Nephron (organoid): ENCODE measurements at regions not wholly inside any gene's neighbourhood (a gene's known extent, or its start where the extent isn't known, plus 50 kb on each side); places are given as distances from the start of the nearest gene placed in this dataset.

ENCODE experiments used
- H3K27ac Mint-ChIP-seq, 3 experiments: 2 replicates each; pipeline ENCODE4 v1.8.0; 2020; ENCODE audit warnings: mixed read lengths in 3 of 3, mild to moderate bottlenecking in 2 of 3, moderate library complexity in 1 of 3
- H3K27me3 Mint-ChIP-seq: 2 replicates; pipeline ENCODE4 v1.8.0; 2021; ENCODE audit warnings: low read depth, mild to moderate bottlenecking, moderate library complexity, mixed read lengths
- H3K36me3 Mint-ChIP-seq: 2 replicates; pipeline ENCODE4 v1.8.0; 2020; ENCODE audit warnings: low read depth, mixed read lengths
- H3K4me1 Mint-ChIP-seq: 2 replicates; pipeline ENCODE4 v1.8.0; 2020; ENCODE audit warnings: mixed read lengths
- H3K4me3 Mint-ChIP-seq, 3 experiments: 2 replicates each; pipeline ENCODE4 v1.8.0; 2020; ENCODE audit warnings: mild to moderate bottlenecking in 3 of 3, mixed read lengths in 3 of 3, moderate library complexity in 2 of 3
- H3K9me3 Mint-ChIP-seq: 2 replicates; pipeline ENCODE4 v1.8.0; 2020; ENCODE audit warnings: mixed read lengths
- CTCF ChIP-seq, 3 experiments: fragments of 200-600 bp; sonication (generic); IDR thresholded peaks; one replicate each; pipeline ENCODE4 v1.5.0; 2021; ENCODE audit warnings: antibody characterized with exemption in 3 of 3; ENCODE audit not compliant: unreplicated experiment in 3 of 3

GRCh38 chr13:92994056-92994455, 232.6 kb upstream of the GPC6 start:
- Mint-ChIP-seq H3K27me3 (no peaks in the 10 kb centered on the region), H3K4me1 (no peaks in the 10 kb centered on the region), H3K9me3 (peaks cover 19% of the 10 kb centered on the region), H3K27ac (no peak overlapping the region), H3K4me3 (no peak overlapping the region), H3K36me3 (no peaks in the 10 kb centered on the region)
- no peak for TF ChIP-seq CTCF (IDR thresholded peaks at IDR 0.05; ENCODE audit: unreplicated experiment in 3 of 3)

DNA sequence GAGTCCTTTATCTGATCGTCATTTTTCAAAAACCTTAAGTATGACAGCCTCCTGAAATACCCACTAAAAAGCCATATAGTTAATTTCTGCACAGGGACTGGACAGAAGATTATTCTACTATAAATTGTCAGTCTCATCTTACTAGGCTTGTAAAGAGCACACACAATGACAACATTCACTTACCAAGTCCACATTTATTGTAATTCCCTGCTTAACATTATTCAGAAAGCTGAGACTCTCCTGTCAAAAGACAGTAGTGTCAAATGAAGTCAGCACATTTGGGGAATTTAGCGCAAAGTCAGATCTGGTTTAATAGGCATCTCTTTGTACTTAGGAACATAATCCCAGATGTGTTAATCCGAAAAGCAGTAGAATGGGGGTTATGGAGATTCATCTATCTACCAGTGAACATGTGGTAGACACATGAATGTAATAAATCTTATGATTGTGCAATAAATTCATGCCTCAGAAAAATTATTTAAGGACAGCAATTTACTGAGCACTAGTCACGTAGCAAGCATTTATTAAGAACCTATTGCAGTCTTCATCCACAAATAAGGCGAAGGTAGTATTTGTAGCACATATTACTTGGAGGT, 224.6 kb upstream of the GPC6 start:
- Mint-ChIP-seq H3K27ac (no peak overlapping the region), H3K4me1 (no peaks in the 10 kb centered on the region), H3K9me3 (peaks cover 16% of the 10 kb centered on the region), H3K27me3 (no peaks in the 10 kb centered on the region), H3K36me3 (no peaks in the 10 kb centered on the region), H3K4me3 (no peak overlapping the region)
- TF ChIP-seq CTCF (IDR thresholded peaks at IDR 0.05; ENCODE audit: unreplicated experiment in 3 of 3): no peak

DNA sequence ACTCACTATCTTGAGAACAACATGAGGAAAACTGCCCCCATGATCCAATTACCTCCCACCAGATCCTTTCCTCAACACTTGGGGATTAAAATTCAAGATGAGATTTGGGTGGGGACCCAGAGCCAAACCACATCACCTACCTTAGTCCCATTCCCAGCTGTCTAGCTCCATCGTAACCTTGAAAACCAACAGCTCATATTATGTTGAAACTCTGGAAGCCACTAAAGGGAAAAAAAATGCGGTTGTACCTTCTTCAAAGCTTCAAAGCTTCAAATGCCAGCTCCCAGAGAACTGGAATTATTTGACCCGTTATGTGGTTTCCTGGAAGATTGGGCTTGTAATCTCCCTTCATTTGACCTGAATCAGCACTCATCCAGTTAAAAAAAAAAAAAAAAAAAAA, 223.1 kb upstream of the GPC6 start:
- no peak for TF ChIP-seq CTCF (IDR thresholded peaks at IDR 0.05; ENCODE audit: unreplicated experiment in 3 of 3)
- Mint-ChIP-seq H3K27ac (no peak overlapping the region), H3K4me1 (no peaks in the 10 kb centered on the region), H3K9me3 (peaks cover 24% of the 10 kb centered on the region), H3K36me3 (no peaks in the 10 kb centered on the region), H3K27me3 (no peaks in the 10 kb centered on the region), H3K4me3 (no peak overlapping the region)

GRCh38 chr13:93004919-93005318, 221.7 kb upstream of the GPC6 start:
- H3K4me1 Mint-ChIP-seq: no peaks in the 10 kb centered on the region
- no peak overlapping the region for H3K27ac Mint-ChIP-seq
- no peaks in the 10 kb centered on the region for H3K36me3 Mint-ChIP-seq
- no peaks in the 10 kb centered on the region for H3K27me3 Mint-ChIP-seq
- no peak for TF ChIP-seq CTCF (IDR thresholded peaks at IDR 0.05; ENCODE audit: unreplicated experiment in 3 of 3)
- H3K4me3 Mint-ChIP-seq: no peak overlapping the region
- peaks cover 31% of the 10 kb centered on the region for H3K9me3 Mint-ChIP-seq

GRCh38 chr13:93007928-93008327, 218.7 kb upstream of the GPC6 start:
- no peaks in the 10 kb centered on the region for H3K4me1 Mint-ChIP-seq
- H3K27me3 Mint-ChIP-seq: no peaks in the 10 kb centered on the region
- TF ChIP-seq CTCF (IDR thresholded peaks at IDR 0.05; ENCODE audit: unreplicated experiment in 3 of 3): no peak
- no peaks in the 10 kb centered on the region for H3K36me3 Mint-ChIP-seq
- peaks cover 31% of the 10 kb centered on the region for H3K9me3 Mint-ChIP-seq
- no peak overlapping the region for H3K27ac Mint-ChIP-seq
- H3K4me3 Mint-ChIP-seq: no peak overlapping the region

GRCh38 chr13:93017493-93018112, 209.0 kb upstream of the GPC6 start:
- no peak overlapping the region for H3K4me3 Mint-ChIP-seq
- H3K27ac Mint-ChIP-seq: no peak overlapping the region
- H3K36me3 Mint-ChIP-seq: no peaks in the 10 kb centered on the region
- no peak for TF ChIP-seq CTCF (IDR thresholded peaks at IDR 0.05; ENCODE audit: unreplicated experiment in 3 of 3)
- H3K9me3 Mint-ChIP-seq: peaks cover 28% of the 10 kb centered on the region
- no peaks in the 10 kb centered on the region for H3K27me3 Mint-ChIP-seq
- H3K4me1 Mint-ChIP-seq: no peaks in the 10 kb centered on the region
